Suprapubic skin (tissue), 4 donors: ENCODE measurements at regions not wholly inside any gene's neighbourhood (a gene's known extent, or its start where the extent isn't known, plus 50 kb on each side); places are given as distances from the start of the nearest gene placed in this dataset.

Experiments used
- DNase-seq, 2 donors: peaks; one replicate each; pipeline ENCODE4 v3.0.0-alpha.2; 2019; ENCODE audit warnings: low spot score in 2 of 2
- H3K27ac ChIP-seq: fragments of 200-600 bp; sonication (generic); one replicate; pipeline ENCODE4 v1.5.1; 2019
- H3K27me3 ChIP-seq: fragments of 200-600 bp; sonication (generic); one replicate; pipeline ENCODE4 v1.5.1; 2019
- H3K36me3 ChIP-seq: fragments of 200-600 bp; sonication (generic); one replicate; pipeline ENCODE4 v1.5.1; 2019
- H3K4me1 ChIP-seq: fragments of 200-600 bp; sonication (generic); one replicate; pipeline ENCODE4 v1.5.1; 2019
- H3K4me3 ChIP-seq: fragments of 200-600 bp; sonication (generic); one replicate; pipeline ENCODE4 v1.5.1; 2019; ENCODE audit warnings: mild to moderate bottlenecking
- H3K9me3 ChIP-seq: fragments of 200-600 bp; sonication (generic); one replicate; pipeline ENCODE4 v1.5.1; 2019
- CTCF ChIP-seq, 2 donors: fragments of 200-600 bp in 1 of 2; fragments of 450-650 bp in 1 of 2; sonication (generic) in 1 of 2; IDR thresholded peaks; one replicate each; pipeline ENCODE4 v1.5.1; 2016 to 2019; ENCODE audit warnings: antibody characterized with exemption in 2 of 2, mild to moderate bottlenecking in 1 of 2, moderate library complexity in 1 of 2
- EP300 ChIP-seq: sonication (generic); formaldehyde crosslinking; IDR thresholded peaks from one replicate; pipeline ENCODE4 v1.6.1; 2017; ENCODE audit warnings: antibody characterized with exemption
- POLR2A ChIP-seq, 2 donors: fragments of 450-650 bp; IDR thresholded peaks; one replicate each; pipeline ENCODE4 v1.6.1; 2017; ENCODE audit warnings: antibody characterized with exemption in 2 of 2, mild to moderate bottlenecking in 2 of 2, moderate library complexity in 2 of 2
- POLR2AphosphoS5 ChIP-seq, 3 donors: sonication (generic); formaldehyde crosslinking; IDR thresholded peaks; one replicate each; pipeline ENCODE4 v1.6.1; 2017; ENCODE audit warnings: antibody characterized with exemption in 3 of 3
- WGBS: methylation state at CpG from one replicate; pipeline ENCODE4 v1.1.5; 2018; 5-methylcytosine and 5-hydroxymethylcytosine counted together

- TF ChIP-seq POLR2A (IDR thresholded peaks at IDR 0.05) (no peak), POLR2AphosphoS5 (IDR thresholded peaks at IDR 0.05) (no peak), EP300 (no peak), CTCF (IDR thresholded peaks at IDR 0.05) (no peak)
- DNase-seq, result peak in 1 of 2 donors; percentile 50
- WGBS, result 74% methylated on average over 9 of the region's 12 CpGs
- Histone ChIP-seq H3K36me3 (no peaks in the 10 kb centered on the region), H3K4me1 (no peaks in the 10 kb centered on the region), H3K27ac (no peak overlapping the region), H3K9me3 (no peaks in the 10 kb centered on the region), H3K4me3 (no peak overlapping the region), H3K27me3 (peaks cover 7% of the 10 kb centered on the region)
Observed at GRCh38 chr1:29675481-29676263, 439.4 kb downstream of the PTPRU start.

- TF ChIP-seq EP300 (no peak), POLR2AphosphoS5 (IDR thresholded peaks at IDR 0.05) (no peak), CTCF (IDR thresholded peaks at IDR 0.05) (no peak), POLR2A (IDR thresholded peaks at IDR 0.05) (no peak)
- Histone ChIP-seq H3K4me1 (no peaks in the 10 kb centered on the region), H3K4me3 (no peak overlapping the region), H3K27ac (no peak overlapping the region), H3K36me3 (no peaks in the 10 kb centered on the region), H3K9me3 (no peaks in the 10 kb centered on the region), H3K27me3 (peaks cover 4% of the 10 kb centered on the region)
- peak in 1 of 2 donors; percentile 48 for DNase-seq
- WGBS, result 90% methylated on average over 5 of the region's 6 CpGs
Observed at GRCh38 chr1:29674627-29675326, 438.5 kb downstream of the PTPRU start.

DNA sequence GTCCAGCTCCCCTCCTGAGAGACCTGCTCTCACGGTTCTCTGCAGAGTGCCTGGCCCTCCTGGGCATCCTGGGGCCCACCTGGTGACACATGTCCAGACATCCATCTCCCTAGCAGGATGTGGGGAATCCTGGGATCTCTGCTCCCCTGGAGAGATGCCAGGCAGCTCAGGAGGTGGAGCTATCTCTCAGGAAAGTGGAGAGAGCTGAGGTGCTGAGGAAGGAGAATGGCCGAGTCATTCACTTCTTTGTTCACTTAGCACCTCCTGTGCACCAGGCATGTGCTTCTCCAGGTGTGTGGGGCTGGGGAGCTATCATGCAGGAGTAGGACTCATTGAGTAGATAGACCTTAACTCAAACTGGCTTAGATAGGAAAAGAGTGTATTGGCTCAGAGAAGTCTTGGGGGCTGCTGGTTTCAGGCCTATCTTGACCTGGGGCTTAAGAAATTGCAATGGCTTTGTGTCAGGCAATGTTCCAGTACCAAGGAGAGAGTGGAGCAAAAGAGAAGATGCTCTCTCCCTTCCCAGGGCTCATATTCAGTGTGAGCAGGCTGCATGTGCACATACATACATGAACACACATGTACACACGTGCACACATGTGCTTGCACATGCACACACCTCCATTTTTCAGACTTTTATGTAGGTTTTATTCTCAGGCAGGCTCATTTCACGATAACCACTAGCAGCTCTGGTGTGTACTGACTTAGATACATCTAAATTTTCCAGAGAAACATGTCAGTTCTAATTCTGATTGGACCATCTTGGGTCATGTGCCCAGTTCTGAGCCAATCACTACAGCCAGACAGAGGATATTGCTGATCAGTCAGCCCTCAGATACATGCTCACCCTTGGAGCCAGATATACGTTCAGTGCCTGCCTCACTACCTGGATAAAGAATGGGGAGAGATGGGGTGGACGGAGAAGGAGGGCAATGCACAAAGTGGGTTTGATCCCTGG is 437.6 kb downstream of the PTPRU start:
- no peak overlapping the region for H3K27ac ChIP-seq
- no peak overlapping the region for H3K4me3 ChIP-seq
- TF ChIP-seq POLR2A (IDR thresholded peaks at IDR 0.05), result no peak
- TF ChIP-seq EP300, result no peak
- no peak for TF ChIP-seq POLR2AphosphoS5 (IDR thresholded peaks at IDR 0.05)
- no peak for TF ChIP-seq CTCF (IDR thresholded peaks at IDR 0.05)
- H3K4me1 ChIP-seq, result no peaks in the 10 kb centered on the region
- no peaks in the 10 kb centered on the region for H3K36me3 ChIP-seq
- 77% methylated on average over 6 of the region's 6 CpGs for WGBS
- no peaks in the 10 kb centered on the region for H3K9me3 ChIP-seq
- DNase-seq, result no peak
- H3K27me3 ChIP-seq, result peaks cover 10% of the 10 kb centered on the region

- Histone ChIP-seq H3K9me3 (no peaks in the 10 kb centered on the region), H3K36me3 (no peaks in the 10 kb centered on the region), H3K4me1 (no peaks in the 10 kb centered on the region), H3K4me3 (no peak overlapping the region), H3K27me3 (peaks cover 16% of the 10 kb centered on the region), H3K27ac (no peak overlapping the region)
- TF ChIP-seq CTCF (IDR thresholded peaks at IDR 0.05), result no peak
- TF ChIP-seq POLR2AphosphoS5 (IDR thresholded peaks at IDR 0.05), result no peak
- TF ChIP-seq POLR2A (IDR thresholded peaks at IDR 0.05), result no peak
- no peak for TF ChIP-seq EP300
- DNase-seq, result no peak
Observed at GRCh38 chr1:29673228-29673500, 436.8 kb downstream of the PTPRU start.
